ENCODE measurements at regions not wholly inside any gene's neighbourhood (a gene's known extent, or its start where the extent isn't known, plus 50 kb on each side); places are given as distances from the start of the nearest gene placed in this dataset.

DNA sequence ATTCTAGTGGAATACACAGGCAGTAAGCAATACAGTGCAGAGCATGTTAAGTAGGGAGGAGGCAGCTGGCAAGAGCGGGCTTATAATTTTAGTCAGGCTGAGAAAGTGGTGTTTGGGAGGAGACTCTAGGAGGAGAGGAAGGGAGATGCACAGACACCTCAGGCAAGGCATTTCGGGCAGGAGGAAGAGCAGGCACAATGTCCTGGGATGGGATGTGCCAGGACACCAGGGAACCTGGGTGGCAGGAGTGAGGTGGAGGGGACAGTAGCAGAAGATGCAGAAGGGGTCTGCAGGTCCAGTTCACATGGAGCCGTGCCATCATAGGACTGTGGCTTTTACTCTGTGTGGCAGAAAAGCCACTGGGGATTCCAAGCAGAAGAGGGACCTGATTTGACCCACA lies 143.7 kb upstream of the FSTL4 start:
- Mint-ChIP-seq H3K4me1 (ENCODE audit: low read depth) (no peaks in the 10 kb centered on the region), H3K27me3 (peaks cover 26% of the 10 kb centered on the region), H3K27ac (no peak overlapping the region), H3K4me3 (ENCODE audit: low read depth) (no peak overlapping the region), H3K36me3 (ENCODE audit: insufficient read depth) (no peaks in the 10 kb centered on the region), H3K9me3 (ENCODE audit: low read depth) (no peaks in the 10 kb centered on the region)
- no peak for DNase-seq (ENCODE audit: low spot score, unreplicated experiment)
- TF ChIP-seq, protein P1, sequence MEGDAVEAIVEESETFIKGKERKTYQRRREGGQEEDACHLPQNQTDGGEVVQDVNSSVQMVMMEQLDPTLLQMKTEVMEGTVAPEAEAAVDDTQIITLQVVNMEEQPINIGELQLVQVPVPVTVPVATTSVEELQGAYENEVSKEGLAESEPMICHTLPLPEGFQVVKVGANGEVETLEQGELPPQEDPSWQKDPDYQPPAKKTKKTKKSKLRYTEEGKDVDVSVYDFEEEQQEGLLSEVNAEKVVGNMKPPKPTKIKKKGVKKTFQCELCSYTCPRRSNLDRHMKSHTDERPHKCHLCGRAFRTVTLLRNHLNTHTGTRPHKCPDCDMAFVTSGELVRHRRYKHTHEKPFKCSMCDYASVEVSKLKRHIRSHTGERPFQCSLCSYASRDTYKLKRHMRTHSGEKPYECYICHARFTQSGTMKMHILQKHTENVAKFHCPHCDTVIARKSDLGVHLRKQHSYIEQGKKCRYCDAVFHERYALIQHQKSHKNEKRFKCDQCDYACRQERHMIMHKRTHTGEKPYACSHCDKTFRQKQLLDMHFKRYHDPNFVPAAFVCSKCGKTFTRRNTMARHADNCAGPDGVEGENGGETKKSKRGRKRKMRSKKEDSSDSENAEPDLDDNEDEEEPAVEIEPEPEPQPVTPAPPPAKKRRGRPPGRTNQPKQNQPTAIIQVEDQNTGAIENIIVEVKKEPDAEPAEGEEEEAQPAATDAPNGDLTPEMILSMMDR (IDR thresholded peaks at IDR 0.05; ENCODE audit: unreplicated experiment): no peak

DNA sequence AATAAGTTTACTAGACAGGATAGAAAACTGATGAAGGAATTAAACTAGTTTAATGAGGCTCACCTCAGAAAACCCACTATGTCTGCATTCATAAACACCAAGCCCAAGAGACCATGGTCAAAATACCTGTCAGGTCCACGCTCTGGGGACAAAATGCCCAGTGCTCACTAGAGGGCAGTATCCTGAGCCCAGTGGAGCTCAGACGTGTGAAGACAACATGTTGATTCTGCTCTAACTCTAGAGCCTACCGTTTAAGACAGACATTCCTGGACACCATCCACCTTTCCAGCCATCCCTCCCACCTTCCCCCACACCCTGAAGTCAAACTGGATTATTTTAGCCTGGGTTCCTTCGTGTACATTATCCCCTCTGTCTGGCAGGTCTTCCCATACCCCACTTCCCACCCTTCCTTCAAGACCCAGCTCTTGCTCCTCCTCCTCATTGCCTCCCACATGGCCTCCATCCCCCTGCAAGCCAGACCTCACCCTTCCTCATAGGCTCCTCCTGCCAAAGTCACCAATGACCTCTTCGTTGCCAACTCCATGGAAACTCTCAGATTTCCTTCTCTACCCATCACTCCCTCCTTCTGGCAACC lies 142.3 kb upstream of the FSTL4 start:
- H3K4me1 Mint-ChIP-seq (ENCODE audit: low read depth): no peaks in the 10 kb centered on the region
- no peak overlapping the region for H3K4me3 Mint-ChIP-seq (ENCODE audit: low read depth)
- TF ChIP-seq, protein P1 (IDR thresholded peaks at IDR 0.05; ENCODE audit: unreplicated experiment): peak; percentile 75
- no peak for DNase-seq (ENCODE audit: low spot score, unreplicated experiment)
- H3K27me3 Mint-ChIP-seq: peaks cover 30% of the 10 kb centered on the region
- H3K36me3 Mint-ChIP-seq (ENCODE audit: insufficient read depth): no peaks in the 10 kb centered on the region
- H3K9me3 Mint-ChIP-seq (ENCODE audit: low read depth): no peaks in the 10 kb centered on the region
- no peak overlapping the region for H3K27ac Mint-ChIP-seq

DNA sequence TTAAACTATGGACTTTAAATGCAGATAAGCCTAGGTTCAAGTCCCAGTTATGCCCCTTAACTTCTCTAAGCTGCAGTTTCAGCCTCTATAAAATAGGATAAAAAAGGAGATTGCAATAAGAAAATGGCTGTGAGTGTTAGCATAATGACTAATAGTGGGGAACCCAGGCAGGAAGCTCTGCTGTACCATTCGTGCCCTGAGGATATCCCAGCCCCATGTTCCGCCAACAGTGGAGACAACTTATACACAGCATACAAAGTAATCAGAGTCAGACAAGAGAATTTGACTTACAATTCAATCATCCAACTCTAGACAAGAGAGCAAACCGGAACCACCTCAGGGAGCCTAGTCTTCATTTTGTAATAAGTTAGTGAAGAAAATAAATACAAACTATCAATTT lies 141.5 kb upstream of the FSTL4 start:
- TF ChIP-seq, protein P1 (IDR thresholded peaks at IDR 0.05; ENCODE audit: unreplicated experiment): no peak
- H3K36me3 Mint-ChIP-seq (ENCODE audit: insufficient read depth): no peaks in the 10 kb centered on the region

DNA sequence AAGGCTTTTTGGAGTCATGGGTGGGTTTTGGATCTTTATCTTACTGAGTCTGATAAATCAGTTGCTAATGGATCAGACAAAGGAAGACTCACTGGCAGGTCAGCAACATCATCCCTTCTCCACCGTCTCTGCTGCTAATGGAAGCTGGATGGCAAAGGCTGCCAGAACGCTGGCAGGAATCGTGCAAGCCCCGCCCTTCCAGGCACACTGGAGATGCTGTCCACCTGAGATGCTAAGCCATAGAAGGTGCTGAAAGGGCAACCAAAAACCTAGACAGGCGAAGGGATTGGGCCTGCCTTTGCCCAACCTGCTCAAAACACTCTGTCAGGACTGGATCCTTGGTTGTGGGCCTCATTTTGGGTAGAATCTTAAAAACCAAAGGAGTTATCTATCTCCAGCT lies 139.5 kb upstream of the FSTL4 start:
- Mint-ChIP-seq H3K27ac (no peak overlapping the region), H3K27me3 (peaks cover 34% of the 10 kb centered on the region), H3K4me1 (ENCODE audit: low read depth) (no peaks in the 10 kb centered on the region), H3K36me3 (ENCODE audit: insufficient read depth) (no peaks in the 10 kb centered on the region), H3K9me3 (ENCODE audit: low read depth) (no peaks in the 10 kb centered on the region), H3K4me3 (ENCODE audit: low read depth) (no peak overlapping the region)
- no peak for DNase-seq (ENCODE audit: low spot score, unreplicated experiment)
- TF ChIP-seq, protein P1 (IDR thresholded peaks at IDR 0.05; ENCODE audit: unreplicated experiment): no peak

More for the DNA sequence above, 141.5 kb upstream of the FSTL4 start:
- H3K4me3 Mint-ChIP-seq (ENCODE audit: low read depth): no peak overlapping the region
- no peaks in the 10 kb centered on the region for H3K4me1 Mint-ChIP-seq (ENCODE audit: low read depth)
- no peak for DNase-seq (ENCODE audit: low spot score, unreplicated experiment)
- no peak overlapping the region for H3K27ac Mint-ChIP-seq
- peaks cover 32% of the 10 kb centered on the region for H3K27me3 Mint-ChIP-seq
- no peaks in the 10 kb centered on the region for H3K9me3 Mint-ChIP-seq (ENCODE audit: low read depth)

DNA sequence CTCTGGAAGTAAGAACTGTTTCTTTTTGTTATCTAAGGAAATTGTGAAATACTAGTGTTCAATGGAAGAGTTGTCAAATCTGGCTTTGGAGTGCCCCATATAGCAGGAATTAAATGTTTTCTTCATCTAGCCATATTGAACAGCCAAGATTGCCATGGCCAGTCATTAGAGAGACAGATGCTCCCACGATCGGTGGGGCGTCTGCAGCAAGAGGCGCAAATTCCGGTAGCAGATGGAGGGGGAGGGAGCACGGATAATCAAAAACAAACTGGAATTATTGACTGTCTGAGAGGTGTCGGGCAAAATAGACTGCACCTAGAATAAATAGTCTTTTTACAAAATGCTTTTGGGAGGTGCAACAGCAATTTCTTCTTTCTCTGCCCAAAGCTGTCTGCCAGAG lies 139.1 kb upstream of the FSTL4 start:
- Mint-ChIP-seq H3K4me3 (ENCODE audit: low read depth) (no peak overlapping the region), H3K27ac (no peak overlapping the region), H3K27me3 (peaks cover 31% of the 10 kb centered on the region), H3K4me1 (ENCODE audit: low read depth) (no peaks in the 10 kb centered on the region), H3K36me3 (ENCODE audit: insufficient read depth) (no peaks in the 10 kb centered on the region), H3K9me3 (ENCODE audit: low read depth) (no peaks in the 10 kb centered on the region)
- TF ChIP-seq, protein P1 (IDR thresholded peaks at IDR 0.05; ENCODE audit: unreplicated experiment): no peak
- no peak for DNase-seq (ENCODE audit: low spot score, unreplicated experiment)

Data from progenitor cell of endocrine pancreas (in vitro differentiated cells).